DMS153 treated with DMSO at 0.1 percent for 48 hours (cell line): ENCODE measurements at regions not wholly inside any gene's neighbourhood (a gene's known extent, or its start where the extent isn't known, plus 50 kb on each side); places are given as distances from the start of the nearest gene placed in this dataset.
"Not testable (repeated sequence)": the region's sequence is repeated elsewhere in the genome, so short reads cannot be mapped to it uniquely, and the experiment has no call there.

Experiments
- DNase-seq: peaks from one replicate; lab custom pipeline; 2025; ENCODE audit not compliant: unreplicated experiment; lab: John Stamatoyannopoulos, UW

GRCh38 chr10:2800178-2800577 lies 267.2 kb upstream of the PFKP start:
- DNase-seq, result no peak

- no peak for DNase-seq
These were observed 268.9 kb upstream of the PFKP start for GRCh38 chr10:2798336-2799022.

GRCh38 chr10:2791774-2792443 lies 275.4 kb upstream of the PFKP start:
- DNase-seq, result no peak

GRCh38 chr10:2790396-2791188 lies 276.8 kb upstream of the PFKP start:
- no peak for DNase-seq

GRCh38 chr10:2786251-2786650 lies 281.1 kb upstream of the PFKP start:
- no peak for DNase-seq

- no peak for DNase-seq
These were observed 282.6 kb upstream of the PFKP start for GRCh38 chr10:2784766-2785165.

- no peak for DNase-seq
These were observed 284.4 kb upstream of the PFKP start for GRCh38 chr10:2782950-2783349.

- no peak for DNase-seq
These were observed 285.1 kb upstream of the PFKP start for GRCh38 chr10:2782265-2782664.

GRCh38 chr10:2777666-2778355 lies 289.5 kb upstream of the PFKP start:
- DNase-seq, result no peak

GRCh38 chr10:2772816-2773631 lies 294.3 kb upstream of the PFKP start:
- DNase-seq, result peak; percentile 12

- no peak for DNase-seq
These were observed 295.2 kb upstream of the PFKP start for GRCh38 chr10:2772135-2772534.

- not testable (repeated sequence) for DNase-seq
These were observed 300.1 kb upstream of the PFKP start for GRCh38 chr10:2767293-2767692.

- no peak for DNase-seq
These were observed 305.4 kb upstream of the PFKP start for GRCh38 chr10:2761971-2762370.

GRCh38 chr10:2761311-2761710 lies 306.0 kb upstream of the PFKP start:
- DNase-seq, result no peak

GRCh38 chr10:2760736-2761135 lies 306.6 kb upstream of the PFKP start:
- no peak for DNase-seq

- DNase-seq, result no peak
These were observed 308.1 kb upstream of the PFKP start for GRCh38 chr10:2759233-2759632.

GRCh38 chr10:2754943-2755342 lies 312.4 kb upstream of the PFKP start:
- no peak for DNase-seq

- no peak for DNase-seq
These were observed 319.1 kb upstream of the PFKP start for GRCh38 chr10:2748287-2748686.

- no peak for DNase-seq
These were observed 320.7 kb upstream of the PFKP start for GRCh38 chr10:2746638-2747037.

- no peak for DNase-seq
These were observed 321.7 kb upstream of the PFKP start for GRCh38 chr10:2745666-2746065.
